HepG2 (cell line): ENCODE measurements at regions not wholly inside any gene's neighbourhood (a gene's known extent, or its start where the extent isn't known, plus 50 kb on each side); places are given as distances from the start of the nearest gene placed in this dataset.

Source experiments
- ATAC-seq: fragments of 200-7000 bp; cut with Tn5 transposase; 3 replicates; pipeline ENCODE4 v1.9.1; 2020; ENCODE audit warnings: mild to moderate bottlenecking, moderate library complexity
- BruUV-seq: library from RNA; stranded (reverse); fragments of 400-500 nt; replicated peaks from 2 replicates; lab custom pipeline; 2021; lab: Mats Ljungman, UMichigan
- CTCF ChIA-PET: fragments of 300-600 bp; formaldehyde crosslinking; extraction: SDS; loops from one replicate; lab custom pipeline; 2021; ENCODE audit warnings: low total read pairs, inconsistent platforms, low intra/inter-chr PET ratio; lab: Yijun Ruan, JAX
- POLR2A ChIA-PET: fragments of 350-600 bp; sonication (Branson Sonifier 250); formaldehyde crosslinking; loops from one replicate; lab custom pipeline; 2020; ENCODE audit warnings: antibody characterized with exemption, inconsistent platforms; lab: Yijun Ruan, JAX
- DNase-seq: peaks from one replicate; pipeline ENCODE4 v3.0.0-alpha.2; 2015; ENCODE audit warnings: low spot score
- FAIRE-seq: peaks from 3 replicates; lab custom pipeline; 2011; peaks lifted over from hg19 to GRCh38; lab: Jason Lieb, UNC
- H2AFZ ChIP-seq: one replicate; pipeline ENCODE4 v1.6.1; 2011; ENCODE audit warnings: low read length, inconsistent platforms
- H3K27ac ChIP-seq: fragments of 300-600 bp; 3 replicates; pipeline ENCODE4 v1.8.0; 2011; ENCODE audit warnings: mixed run types, mild to moderate bottlenecking, mixed read lengths, low read length, inconsistent platforms; ENCODE audit not compliant: insufficient read depth; ENCODE audit errors: extremely low read length
- H3K27me3 ChIP-seq, 2 experiments: fragments of 200-600 bp in 1 of 2; 2 replicates in 1 of 2; 3 replicates in 1 of 2; pipeline versions ENCODE4 v1.6.0 to v1.8.0; 2011; ENCODE audit warnings: low read length in 2 of 2, mild to moderate bottlenecking in 2 of 2, moderate library complexity in 2 of 2, inconsistent platforms in 1 of 2; ENCODE audit not compliant: insufficient read depth in 2 of 2, control insufficient read depth in 1 of 2
- H3K36me3 ChIP-seq, 2 experiments: fragments of 200-600 bp in 1 of 2; replicated peaks in 1 of 2; 2 replicates in 1 of 2; 3 replicates in 1 of 2; pipeline versions ENCODE4 v1.5.1 to v1.8.0; 2011; ENCODE audit warnings: low read length in 2 of 2, inconsistent platforms in 1 of 2; ENCODE audit not compliant: insufficient read depth in 2 of 2, control insufficient read depth in 1 of 2
- H3K4me1 ChIP-seq: 2 replicates; pipeline ENCODE4 v1.5.1; 2012; ENCODE audit warnings: low read length, inconsistent platforms; ENCODE audit not compliant: insufficient read depth
- H3K4me2 ChIP-seq: 2 replicates; pipeline ENCODE4 v1.6.0; 2011; ENCODE audit warnings: low read depth, low read length, inconsistent platforms
- H3K4me3 ChIP-seq, 3 experiments: fragments of 200-600 bp in 1 of 3; sonication (generic), shearing (Covaris generic) in 1 of 3; replicated peaks in 1 of 3; 2 replicates each; pipeline ENCODE4 v1.5.1; 2011 to 2016; ENCODE audit warnings: low read length in 3 of 3, inconsistent platforms in 2 of 3, low read depth in 2 of 3, mild to moderate bottlenecking in 2 of 3, control low read depth in 1 of 3, mixed read lengths in 1 of 3; ENCODE audit not compliant: insufficient read depth in 1 of 3
- H3K79me2 ChIP-seq: one replicate; pipeline ENCODE4 v1.6.1; 2011; ENCODE audit warnings: low read length, inconsistent platforms; ENCODE audit not compliant: insufficient read depth
- H3K9ac ChIP-seq: 2 replicates; pipeline ENCODE4 v1.6.0; 2011; ENCODE audit warnings: mild to moderate bottlenecking, low read depth, low read length, inconsistent platforms; ENCODE audit not compliant: insufficient read depth
- H3K9me3 ChIP-seq: 2 replicates; pipeline ENCODE4 v1.5.1; 2012; ENCODE audit warnings: mild to moderate bottlenecking, low read length
- H4K20me1 ChIP-seq: 2 replicates; pipeline ENCODE4 v1.6.0; 2011; ENCODE audit warnings: inconsistent platforms, mild to moderate bottlenecking, low read length, moderate library complexity; ENCODE audit not compliant: insufficient read depth
- DBP ChIP-seq: sonication (generic); formaldehyde crosslinking; IDR thresholded peaks from 2 replicates; pipeline ENCODE4 v1.4.0; 2020; ENCODE audit warnings: missing genetic modification reagents; ENCODE audit errors: not compliant biosample characterization
- NCOA2 ChIP-seq: sonication (generic); formaldehyde crosslinking; IDR thresholded peaks from 2 replicates; pipeline ENCODE4 v1.8.0; 2022; ENCODE audit warnings: inconsistent platforms
- REST ChIP-seq, 2 experiments: IDR thresholded peaks; 2 replicates each; pipeline ENCODE4 v1.6.1; 2011 to 2012; ENCODE audit warnings: low read length in 2 of 2, borderline replicate concordance in 1 of 2, low read depth in 1 of 2, mild to moderate bottlenecking in 1 of 2, moderate library complexity in 1 of 2
- SMARCC2 ChIP-seq: fragments of 450-650 bp; IDR thresholded peaks from 2 replicates; pipeline ENCODE4 v1.6.1; 2017; ENCODE audit warnings: antibody characterized with exemption, mild to moderate bottlenecking
- ZNF225 ChIP-seq: sonication (generic); formaldehyde crosslinking; IDR thresholded peaks from 2 replicates; pipeline ENCODE4 v1.4.0; 2020; ENCODE audit warnings: mild to moderate bottlenecking, missing genetic modification reagents
- ZNF33A ChIP-seq: sonication (generic); formaldehyde crosslinking; IDR thresholded peaks from 2 replicates; pipeline ENCODE4 v1.5.1; 2020; ENCODE audit warnings: missing genetic modification reagents, mild to moderate bottlenecking, moderate library complexity, borderline replicate concordance
- WGBS: methylation state at CpG from one replicate; pipeline ENCODE4 v1.1.6; 2017; ENCODE audit warnings: low lambda C conversion rate; 5-methylcytosine and 5-hydroxymethylcytosine counted together
- in situ Hi-C: cut with HindIII; loops from 2 replicates; pipeline ENCODE4 v1.10.0; 2017; ENCODE audit warnings: low pct_unique_long_range_greater_than_20kb; ENCODE audit not compliant: extremely low pct_ligation_motif_present
- intact Hi-C: fragments of 100-400 bp; cut with micrococcal nuclease; formaldehyde crosslinking; loops from one replicate; pipeline ENCODE4 v1.10.0; 2022; ENCODE audit not compliant: unreplicated experiment

- TF ChIP-seq DBP (CRISPR knock-in tag), result no peak
- no peak for TF ChIP-seq SMARCC2
Observed at GRCh38 chr2:187230088-187230487, 218.0 kb downstream of the CALCRL start (continued).

GRCh38 chr2:187228986-187229385 is 219.1 kb downstream of the CALCRL start:
- Histone ChIP-seq H3K27ac (no peak overlapping the region), H3K4me2 (no peak overlapping the region), H3K36me3 (no peaks in the 10 kb centered on the region), H2AFZ (no peak overlapping the region), H3K79me2 (no peaks in the 10 kb centered on the region), H3K4me3 (no peak overlapping the region), H3K9ac (no peak overlapping the region), H3K9me3 (no peaks in the 10 kb centered on the region), H3K4me1 (no peaks in the 10 kb centered on the region), H3K27me3 (no peaks in the 10 kb centered on the region), H4K20me1 (no peaks in the 10 kb centered on the region)
- TF ChIP-seq ZNF225 (no peak), NCOA2 (no peak), REST (IDR thresholded peaks at IDR 0.05; ENCODE audit: borderline replicate concordance in 1 of 2, low read depth in 1 of 2, low read length in 2 of 2) (no peak), ZNF33A (no peak)
- no peak for FAIRE-seq
- DNase-seq, result no peak
- intact Hi-C loops (no loop called here), in situ Hi-C loops (no loop called here)
- CTCF ChIA-PET, result no interaction called here
- BruUV-seq, result no TSS peak
- POLR2A ChIA-PET, result no interaction called here
- no peak for ATAC-seq
- WGBS, result 3% methylated on average over 1 of the region's 1 CpG
